GM06990 (cell line): ENCODE measurements at regions not wholly inside any gene's neighbourhood (a gene's known extent, or its start where the extent isn't known, plus 50 kb on each side); places are given as distances from the start of the nearest gene placed in this dataset.

Experiments used
- DNase-seq: peaks from one replicate; pipeline ENCODE4 v3.0.0-alpha.2; 2011; ENCODE audit not compliant: insufficient read length; ENCODE audit errors: extremely low read depth
- H3K27me3 ChIP-seq: replicated peaks from 2 replicates; pipeline ENCODE4 v1.6.0; 2011; ENCODE audit warnings: low read length; ENCODE audit not compliant: control insufficient read depth, insufficient read depth
- H3K36me3 ChIP-seq: 2 replicates; pipeline ENCODE4 v1.5.1; 2011; ENCODE audit warnings: low read length; ENCODE audit not compliant: control insufficient read depth, insufficient read depth
- H3K4me3 ChIP-seq: replicated peaks from 2 replicates; pipeline ENCODE4 v1.5.1; 2011; ENCODE audit warnings: low read depth, mild to moderate bottlenecking, control low read depth, low read length
- TF ChIP-seq, protein P1 (sequence below): IDR thresholded peaks from 2 replicates; pipeline ENCODE4 v1.5.1; 2011; ENCODE audit warnings: low read length, control low read depth, mild to moderate bottlenecking, inconsistent platforms; ENCODE audit not compliant: insufficient read depth, poor library complexity, severe bottlenecking

DNA sequence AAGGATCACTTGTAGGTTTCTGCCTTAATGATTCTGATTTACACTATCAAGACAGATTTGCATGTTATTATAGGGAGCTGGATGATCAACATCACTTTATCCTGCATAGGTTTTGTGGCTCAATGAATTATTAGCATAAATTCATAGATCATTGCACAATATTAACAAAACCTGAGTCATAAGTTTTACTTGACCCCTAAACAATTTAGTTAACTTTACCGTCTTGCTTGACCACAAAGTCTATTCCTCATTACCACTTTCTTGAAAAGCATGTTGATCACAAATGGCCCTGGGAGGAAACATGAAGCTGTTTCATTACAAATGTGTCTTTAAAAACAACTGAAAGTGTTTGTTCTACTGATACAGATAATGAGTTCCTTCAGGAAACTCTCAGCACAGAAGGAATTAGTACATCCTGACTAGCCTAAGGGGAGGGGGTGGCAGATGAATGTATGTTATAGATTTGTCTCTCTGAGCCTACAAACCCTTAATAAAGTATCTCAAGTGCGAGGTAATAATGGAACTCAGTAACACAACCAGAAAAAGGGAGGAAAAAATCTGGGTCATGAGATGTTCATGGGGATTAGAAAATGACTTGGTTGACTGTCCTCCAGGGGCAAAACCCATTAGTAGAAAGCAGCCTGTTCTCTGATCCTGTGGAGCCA, 303.4 kb downstream of the PIK3C3 start:
- Histone ChIP-seq H3K27me3 (no peaks in the 10 kb centered on the region; the same call in 1 of the 2 replicates), H3K4me3 (no peak overlapping the region), H3K36me3 (no peaks in the 10 kb centered on the region)
- no peak for DNase-seq
- TF ChIP-seq, protein P1, sequence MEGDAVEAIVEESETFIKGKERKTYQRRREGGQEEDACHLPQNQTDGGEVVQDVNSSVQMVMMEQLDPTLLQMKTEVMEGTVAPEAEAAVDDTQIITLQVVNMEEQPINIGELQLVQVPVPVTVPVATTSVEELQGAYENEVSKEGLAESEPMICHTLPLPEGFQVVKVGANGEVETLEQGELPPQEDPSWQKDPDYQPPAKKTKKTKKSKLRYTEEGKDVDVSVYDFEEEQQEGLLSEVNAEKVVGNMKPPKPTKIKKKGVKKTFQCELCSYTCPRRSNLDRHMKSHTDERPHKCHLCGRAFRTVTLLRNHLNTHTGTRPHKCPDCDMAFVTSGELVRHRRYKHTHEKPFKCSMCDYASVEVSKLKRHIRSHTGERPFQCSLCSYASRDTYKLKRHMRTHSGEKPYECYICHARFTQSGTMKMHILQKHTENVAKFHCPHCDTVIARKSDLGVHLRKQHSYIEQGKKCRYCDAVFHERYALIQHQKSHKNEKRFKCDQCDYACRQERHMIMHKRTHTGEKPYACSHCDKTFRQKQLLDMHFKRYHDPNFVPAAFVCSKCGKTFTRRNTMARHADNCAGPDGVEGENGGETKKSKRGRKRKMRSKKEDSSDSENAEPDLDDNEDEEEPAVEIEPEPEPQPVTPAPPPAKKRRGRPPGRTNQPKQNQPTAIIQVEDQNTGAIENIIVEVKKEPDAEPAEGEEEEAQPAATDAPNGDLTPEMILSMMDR, result no peak

DNA sequence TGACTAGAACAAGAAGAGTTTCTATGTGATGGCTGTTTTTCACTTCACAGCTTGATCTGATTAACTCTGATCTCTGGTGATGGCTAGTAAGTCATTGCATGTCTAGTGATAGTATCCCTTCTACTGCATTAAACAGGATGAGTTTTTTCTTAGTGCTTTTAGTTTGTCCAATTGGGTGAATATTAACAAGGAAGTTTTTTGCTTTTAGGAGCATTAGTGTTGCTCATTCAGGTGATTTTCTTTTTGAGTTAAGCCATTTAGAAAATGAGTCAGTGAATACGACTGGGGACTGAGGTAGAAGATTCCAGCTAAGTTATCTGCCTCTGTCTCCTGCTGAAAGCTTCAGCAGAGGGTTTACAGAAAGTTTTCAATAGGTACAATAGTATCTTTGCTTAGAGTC, 306.7 kb downstream of the PIK3C3 start:
- no peaks in the 10 kb centered on the region for H3K36me3 ChIP-seq
- no peaks in the 10 kb centered on the region for H3K27me3 ChIP-seq
- TF ChIP-seq, protein P1, result no peak
- no peak overlapping the region for H3K4me3 ChIP-seq
- DNase-seq, result no peak

DNA sequence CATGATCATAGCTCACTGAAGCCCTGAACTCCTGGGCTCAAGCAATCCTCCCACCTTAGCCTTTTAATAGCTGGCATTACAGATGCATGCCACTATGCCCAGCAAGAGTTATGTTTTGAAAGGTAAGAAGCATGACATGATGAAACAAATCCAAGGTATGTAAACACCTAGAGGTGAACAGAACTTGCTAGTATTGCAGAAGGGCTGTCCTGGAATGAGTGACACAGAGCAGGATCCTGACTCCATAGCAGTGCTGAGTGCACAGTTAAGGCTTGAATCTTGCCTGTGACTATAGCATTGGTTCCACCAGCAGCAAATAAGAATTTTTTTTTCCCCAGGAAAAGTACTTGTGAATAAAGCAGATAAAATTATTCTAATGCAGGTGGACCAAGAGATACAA, 309.5 kb downstream of the PIK3C3 start:
- H3K36me3 ChIP-seq, result no peaks in the 10 kb centered on the region
- no peak for DNase-seq
- H3K27me3 ChIP-seq, result no peaks in the 10 kb centered on the region
- TF ChIP-seq, protein P1, result no peak
- H3K4me3 ChIP-seq, result no peak overlapping the region

DNA sequence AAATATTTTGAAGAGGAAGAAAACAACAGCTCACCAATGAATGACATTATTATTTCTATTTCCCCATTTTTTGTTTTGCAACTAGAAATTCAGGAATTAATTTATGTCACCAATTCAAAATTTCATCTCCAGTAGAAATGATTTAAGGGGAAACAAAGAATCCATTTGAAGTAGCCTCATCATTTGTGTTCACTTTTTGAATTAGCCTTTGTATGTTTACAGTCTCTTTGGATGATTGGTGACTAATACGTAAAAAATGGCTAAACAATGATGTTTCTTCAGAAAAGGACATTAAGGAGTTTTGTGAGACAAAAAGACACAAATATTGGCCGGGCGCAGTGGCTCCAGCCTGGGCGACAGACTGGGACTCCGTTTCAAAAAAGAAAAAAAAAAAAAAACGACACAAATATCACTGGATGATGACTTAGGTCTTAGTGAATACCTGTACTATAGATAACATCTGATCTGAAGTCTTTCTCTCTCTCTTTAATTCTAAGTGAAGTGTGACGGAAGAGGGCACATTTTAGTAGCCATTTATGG, 313.2 kb downstream of the PIK3C3 start:
- no peak overlapping the region for H3K4me3 ChIP-seq
- no peak for DNase-seq
- no peaks in the 10 kb centered on the region for H3K27me3 ChIP-seq
- TF ChIP-seq, protein P1, result no peak
- no peaks in the 10 kb centered on the region for H3K36me3 ChIP-seq

DNA sequence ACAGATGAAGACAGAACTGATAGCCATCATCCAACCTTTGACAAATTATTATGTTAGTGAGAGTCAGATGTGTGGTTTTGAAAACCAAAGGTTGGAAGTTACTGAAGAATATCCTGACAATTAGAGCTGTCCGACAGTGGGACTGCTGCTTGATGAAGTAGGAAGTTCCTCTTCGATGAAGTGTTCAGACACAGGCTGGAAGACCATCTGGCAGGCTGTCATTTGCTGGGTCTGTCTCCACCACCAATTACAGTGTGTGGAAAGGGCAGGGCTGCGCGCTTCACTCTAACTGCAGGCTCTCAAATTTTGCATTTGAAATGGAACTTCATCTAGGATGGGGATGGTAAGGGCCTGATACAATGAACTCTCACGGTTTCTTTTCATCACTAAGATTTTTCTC, 313.8 kb downstream of the PIK3C3 start:
- H3K4me3 ChIP-seq, result no peak overlapping the region
- TF ChIP-seq, protein P1, result no peak
- no peaks in the 10 kb centered on the region for H3K36me3 ChIP-seq
- no peaks in the 10 kb centered on the region for H3K27me3 ChIP-seq
- DNase-seq, result no peak
